ENCODE measurements at regions not wholly inside any gene's neighbourhood (a gene's known extent, or its start where the extent isn't known, plus 50 kb on each side); places are given as distances from the start of the nearest gene placed in this dataset.

DNA sequence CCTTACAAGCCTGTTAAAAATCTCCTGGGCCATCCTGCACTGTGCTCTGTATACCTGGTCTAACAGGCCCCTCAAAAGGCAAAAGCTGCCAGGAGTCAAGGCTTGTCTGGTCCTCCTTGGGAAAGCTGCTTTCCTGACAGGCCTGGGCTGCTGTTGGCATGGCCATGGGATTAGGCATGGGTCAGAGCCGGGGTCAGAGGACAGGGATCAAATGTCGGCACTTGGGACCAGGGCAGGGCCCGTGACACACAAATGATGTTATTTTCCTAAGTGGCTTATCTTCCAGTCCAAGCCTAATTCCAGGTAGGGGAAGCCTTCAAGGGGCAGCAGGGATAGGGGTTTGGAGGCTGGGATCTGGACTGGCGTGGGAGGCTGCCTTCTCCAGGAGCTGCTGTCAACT lies 191.5 kb upstream of the GPR26 start:
- no peak for DNase-seq (ENCODE audit: low read depth in 1 of 2, low spot score in 1 of 2)
- H3K27me3 ChIP-seq (ENCODE audit: insufficient read depth, poor library complexity, severe bottlenecking), result no peaks in the 10 kb centered on the region
- TF ChIP-seq POLR2AphosphoS5 (IDR thresholded peaks at IDR 0.05; ENCODE audit: low read depth) (no peak), GABPA (IDR thresholded peaks at IDR 0.05; ENCODE audit: low read depth) (no peak), SPI1 (IDR thresholded peaks at IDR 0.05; ENCODE audit: borderline replicate concordance, low read depth) (no peak)
- TF ChIP-seq, protein P1, sequence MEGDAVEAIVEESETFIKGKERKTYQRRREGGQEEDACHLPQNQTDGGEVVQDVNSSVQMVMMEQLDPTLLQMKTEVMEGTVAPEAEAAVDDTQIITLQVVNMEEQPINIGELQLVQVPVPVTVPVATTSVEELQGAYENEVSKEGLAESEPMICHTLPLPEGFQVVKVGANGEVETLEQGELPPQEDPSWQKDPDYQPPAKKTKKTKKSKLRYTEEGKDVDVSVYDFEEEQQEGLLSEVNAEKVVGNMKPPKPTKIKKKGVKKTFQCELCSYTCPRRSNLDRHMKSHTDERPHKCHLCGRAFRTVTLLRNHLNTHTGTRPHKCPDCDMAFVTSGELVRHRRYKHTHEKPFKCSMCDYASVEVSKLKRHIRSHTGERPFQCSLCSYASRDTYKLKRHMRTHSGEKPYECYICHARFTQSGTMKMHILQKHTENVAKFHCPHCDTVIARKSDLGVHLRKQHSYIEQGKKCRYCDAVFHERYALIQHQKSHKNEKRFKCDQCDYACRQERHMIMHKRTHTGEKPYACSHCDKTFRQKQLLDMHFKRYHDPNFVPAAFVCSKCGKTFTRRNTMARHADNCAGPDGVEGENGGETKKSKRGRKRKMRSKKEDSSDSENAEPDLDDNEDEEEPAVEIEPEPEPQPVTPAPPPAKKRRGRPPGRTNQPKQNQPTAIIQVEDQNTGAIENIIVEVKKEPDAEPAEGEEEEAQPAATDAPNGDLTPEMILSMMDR (IDR thresholded peaks at IDR 0.05; ENCODE audit: insufficient read depth, low read length), result no peak
- TF ChIP-seq, protein P2, sequence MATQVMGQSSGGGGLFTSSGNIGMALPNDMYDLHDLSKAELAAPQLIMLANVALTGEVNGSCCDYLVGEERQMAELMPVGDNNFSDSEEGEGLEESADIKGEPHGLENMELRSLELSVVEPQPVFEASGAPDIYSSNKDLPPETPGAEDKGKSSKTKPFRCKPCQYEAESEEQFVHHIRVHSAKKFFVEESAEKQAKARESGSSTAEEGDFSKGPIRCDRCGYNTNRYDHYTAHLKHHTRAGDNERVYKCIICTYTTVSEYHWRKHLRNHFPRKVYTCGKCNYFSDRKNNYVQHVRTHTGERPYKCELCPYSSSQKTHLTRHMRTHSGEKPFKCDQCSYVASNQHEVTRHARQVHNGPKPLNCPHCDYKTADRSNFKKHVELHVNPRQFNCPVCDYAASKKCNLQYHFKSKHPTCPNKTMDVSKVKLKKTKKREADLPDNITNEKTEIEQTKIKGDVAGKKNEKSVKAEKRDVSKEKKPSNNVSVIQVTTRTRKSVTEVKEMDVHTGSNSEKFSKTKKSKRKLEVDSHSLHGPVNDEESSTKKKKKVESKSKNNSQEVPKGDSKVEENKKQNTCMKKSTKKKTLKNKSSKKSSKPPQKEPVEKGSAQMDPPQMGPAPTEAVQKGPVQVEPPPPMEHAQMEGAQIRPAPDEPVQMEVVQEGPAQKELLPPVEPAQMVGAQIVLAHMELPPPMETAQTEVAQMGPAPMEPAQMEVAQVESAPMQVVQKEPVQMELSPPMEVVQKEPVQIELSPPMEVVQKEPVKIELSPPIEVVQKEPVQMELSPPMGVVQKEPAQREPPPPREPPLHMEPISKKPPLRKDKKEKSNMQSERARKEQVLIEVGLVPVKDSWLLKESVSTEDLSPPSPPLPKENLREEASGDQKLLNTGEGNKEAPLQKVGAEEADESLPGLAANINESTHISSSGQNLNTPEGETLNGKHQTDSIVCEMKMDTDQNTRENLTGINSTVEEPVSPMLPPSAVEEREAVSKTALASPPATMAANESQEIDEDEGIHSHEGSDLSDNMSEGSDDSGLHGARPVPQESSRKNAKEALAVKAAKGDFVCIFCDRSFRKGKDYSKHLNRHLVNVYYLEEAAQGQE (IDR thresholded peaks at IDR 0.05; ENCODE audit: insufficient replicate concordance, low read depth), result no peak
- no peak overlapping the region for H3K4me3 ChIP-seq (replicated peaks; ENCODE audit: insufficient read depth, low read length)
- no peak overlapping the region for H3K27ac ChIP-seq (replicated peaks)

DNA sequence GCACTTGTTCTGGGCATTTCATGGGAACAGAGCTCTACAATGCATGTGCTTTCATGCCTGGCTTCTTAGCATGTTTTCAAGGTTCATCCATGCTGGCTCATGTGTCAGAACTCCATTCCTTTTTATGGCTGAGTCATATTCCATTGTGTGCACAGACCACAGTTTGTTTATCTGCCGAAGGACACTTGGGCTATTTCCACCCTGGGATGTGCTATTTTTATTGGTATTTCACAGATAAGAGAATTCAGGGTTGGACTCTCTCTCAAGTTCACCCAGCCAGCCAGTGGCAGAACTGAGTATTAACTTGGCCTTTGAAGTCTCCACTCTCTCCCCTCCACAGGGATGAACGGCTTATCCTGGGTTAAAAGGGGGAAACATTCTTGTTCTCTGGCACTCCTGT lies 190.7 kb upstream of the GPR26 start:
- no peak for DNase-seq (ENCODE audit: low read depth in 1 of 2, low spot score in 1 of 2)
- TF ChIP-seq POLR2AphosphoS5 (IDR thresholded peaks at IDR 0.05; ENCODE audit: low read depth) (no peak), SPI1 (IDR thresholded peaks at IDR 0.05; ENCODE audit: borderline replicate concordance, low read depth) (no peak), GABPA (IDR thresholded peaks at IDR 0.05; ENCODE audit: low read depth) (no peak)
- TF ChIP-seq, protein P1 (IDR thresholded peaks at IDR 0.05; ENCODE audit: insufficient read depth, low read length), result no peak
- TF ChIP-seq, protein P2 (IDR thresholded peaks at IDR 0.05; ENCODE audit: insufficient replicate concordance, low read depth), result no peak
- H3K27me3 ChIP-seq (ENCODE audit: insufficient read depth, poor library complexity, severe bottlenecking), result no peaks in the 10 kb centered on the region

DNA sequence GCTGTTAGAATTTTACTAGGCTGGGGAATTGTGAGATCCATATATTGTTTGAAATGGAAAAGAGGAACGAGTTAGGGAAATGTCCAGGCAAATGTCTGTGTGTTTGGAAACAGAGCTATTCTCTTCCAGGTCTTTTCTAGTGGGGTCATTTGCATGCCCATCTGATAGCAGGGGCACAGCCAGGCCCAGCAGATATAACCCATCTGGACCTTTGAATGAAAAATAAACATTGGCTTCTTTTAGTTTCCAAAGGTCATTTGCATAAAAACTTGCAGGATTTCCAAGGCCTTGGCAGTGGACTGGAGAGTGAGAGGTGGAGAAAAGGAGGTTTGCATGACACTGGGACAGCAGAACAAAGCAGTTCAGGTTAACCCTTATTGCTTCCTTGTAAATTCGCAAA lies 188.0 kb upstream of the GPR26 start:
- TF ChIP-seq, protein P2 (IDR thresholded peaks at IDR 0.05; ENCODE audit: insufficient replicate concordance, low read depth), result no peak
- no peak for TF ChIP-seq SPI1 (IDR thresholded peaks at IDR 0.05; ENCODE audit: borderline replicate concordance, low read depth)
- TF ChIP-seq, protein P1 (IDR thresholded peaks at IDR 0.05; ENCODE audit: insufficient read depth, low read length), result no peak
- no peak for TF ChIP-seq POLR2AphosphoS5 (IDR thresholded peaks at IDR 0.05; ENCODE audit: low read depth)
- no peak for TF ChIP-seq GABPA (IDR thresholded peaks at IDR 0.05; ENCODE audit: low read depth)
- no peaks in the 10 kb centered on the region for H3K27me3 ChIP-seq (ENCODE audit: insufficient read depth, poor library complexity, severe bottlenecking)
- no peak for DNase-seq (ENCODE audit: low read depth in 1 of 2, low spot score in 1 of 2)

More for the DNA sequence above, 190.7 kb upstream of the GPR26 start:
- Histone ChIP-seq H3K4me3 (replicated peaks; ENCODE audit: insufficient read depth, low read length) (no peak overlapping the region), H3K27ac (replicated peaks) (no peak overlapping the region)

More for the DNA sequence above, 188.0 kb upstream of the GPR26 start:
- H3K4me3 ChIP-seq (replicated peaks; ENCODE audit: insufficient read depth, low read length), result no peak overlapping the region
- no peak overlapping the region for H3K27ac ChIP-seq (replicated peaks)
